Neural cell (in vitro differentiated cells): ENCODE measurements at regions not wholly inside any gene's neighbourhood (a gene's known extent, or its start where the extent isn't known, plus 50 kb on each side); places are given as distances from the start of the nearest gene placed in this dataset.

Experiments
- H2AFZ ChIP-seq: fragments of 200-600, 300-800 bp; sonication (generic), shearing (Covaris generic); 2 replicates; pipeline ENCODE4 v1.6.0; 2014; ENCODE audit warnings: low read depth, mild to moderate bottlenecking, antibody characterized with exemption, low read length, moderate library complexity
- H3F3A ChIP-seq: fragments of 200-600 bp; shearing (Covaris generic); 2 replicates; pipeline ENCODE4 v1.6.1; 2016; ENCODE audit warnings: mild to moderate bottlenecking, moderate library complexity, mixed read lengths, antibody characterized with exemption, low read length; ENCODE audit not compliant: insufficient read depth, poor library complexity, severe bottlenecking
- H3K27ac ChIP-seq: fragments of 200-600, 300-800 bp; sonication (generic), shearing (Covaris generic); 2 replicates; pipeline ENCODE4 v1.5.1; 2014; ENCODE audit warnings: mild to moderate bottlenecking, low read length, moderate library complexity
- H3K27me3 ChIP-seq: fragments of 300-800, 200-600 bp; sonication (generic), shearing (Covaris generic); 2 replicates; pipeline ENCODE4 v1.6.0; 2014; ENCODE audit warnings: mild to moderate bottlenecking, low read depth, low read length, moderate library complexity; ENCODE audit not compliant: insufficient read depth
- H3K36me3 ChIP-seq: fragments of 300-800, 200-600 bp; sonication (generic), shearing (Covaris generic); 2 replicates; pipeline ENCODE4 v1.5.1; 2014; ENCODE audit warnings: mild to moderate bottlenecking, antibody characterized with exemption, low read length, moderate library complexity; ENCODE audit not compliant: insufficient read depth
- H3K4me2 ChIP-seq: fragments of 300-800, 200-600 bp; sonication (generic), shearing (Covaris generic); 2 replicates; pipeline ENCODE4 v1.6.0; 2014; ENCODE audit warnings: mild to moderate bottlenecking, low read length
- H3K4me3 ChIP-seq: fragments of 300-800, 200-600 bp; sonication (generic), shearing (Covaris generic); 2 replicates; pipeline ENCODE4 v1.5.1; 2014; ENCODE audit warnings: mild to moderate bottlenecking, low read length, moderate library complexity
- H3K79me2 ChIP-seq: fragments of 200-600 bp; shearing (Covaris generic); replicated peaks from 2 replicates; pipeline ENCODE4 v1.6.0; 2014; ENCODE audit warnings: mild to moderate bottlenecking, low read length, moderate library complexity; ENCODE audit not compliant: insufficient read depth
- H3K9ac ChIP-seq: fragments of 300-800, 200-600 bp; sonication (generic), shearing (Covaris generic); 2 replicates; pipeline ENCODE4 v1.6.1; 2016; ENCODE audit warnings: mild to moderate bottlenecking, low read length, mixed read lengths
- H3K9me2 ChIP-seq: fragments of 200-600 bp; shearing (Covaris generic); 2 replicates; pipeline ENCODE4 v1.6.1; 2016; ENCODE audit warnings: mild to moderate bottlenecking, low read length, mixed read lengths; ENCODE audit not compliant: insufficient read depth
- H3K9me3 ChIP-seq: fragments of 200-600, 300-800 bp; sonication (generic), shearing (Covaris generic); 2 replicates; pipeline ENCODE4 v1.6.1; 2016; ENCODE audit warnings: mild to moderate bottlenecking, mixed run types, low read length, moderate library complexity, mixed read lengths
- H4K20me1 ChIP-seq: fragments of 200-600 bp; shearing (Covaris generic); 2 replicates; pipeline ENCODE4 v1.6.1; 2016; ENCODE audit warnings: mild to moderate bottlenecking, mixed run types; ENCODE audit not compliant: insufficient read depth
- CTCF ChIP-seq: fragments of 450-650 bp; IDR thresholded peaks from 2 replicates; pipeline ENCODE4 v1.5.1; 2014; ENCODE audit warnings: antibody characterized with exemption, mild to moderate bottlenecking, moderate library complexity; ENCODE audit not compliant: poor library complexity, severe bottlenecking
- EP300 ChIP-seq: fragments of 450-650 bp; conservative IDR thresholded peaks from 2 replicates; pipeline ENCODE4 v1.6.1; 2014; ENCODE audit warnings: antibody characterized with exemption, mild to moderate bottlenecking, moderate library complexity; ENCODE audit not compliant: poor library complexity, severe bottlenecking
- EZH2 ChIP-seq: fragments of 200-600, 300-800 bp; shearing (Covaris generic), sonication (generic); IDR thresholded peaks from 2 replicates; pipeline ENCODE4 v1.6.1; 2014; ENCODE audit warnings: antibody characterized with exemption, low read length, borderline replicate concordance, mild to moderate bottlenecking; ENCODE audit not compliant: insufficient read depth, poor library complexity, severe bottlenecking
- MXI1 ChIP-seq: fragments of 450-650 bp; conservative IDR thresholded peaks from 2 replicates; pipeline ENCODE4 v1.6.1; 2014; ENCODE audit warnings: antibody characterized with exemption, mild to moderate bottlenecking; ENCODE audit not compliant: poor library complexity, severe bottlenecking
- POLR2AphosphoS5 ChIP-seq: IDR thresholded peaks from 2 replicates; pipeline ENCODE4 v1.6.1; 2012
- RAD21 ChIP-seq: fragments of 450-650 bp; conservative IDR thresholded peaks from 2 replicates; pipeline ENCODE4 v1.6.1; 2014; ENCODE audit warnings: antibody characterized with exemption, mild to moderate bottlenecking, moderate library complexity
- REST ChIP-seq: IDR thresholded peaks from 2 replicates; pipeline ENCODE4 v1.6.1; 2012; ENCODE audit warnings: borderline replicate concordance
- SMC3 ChIP-seq: fragments of 450-650 bp; conservative IDR thresholded peaks from 2 replicates; pipeline ENCODE4 v1.6.1; 2014; ENCODE audit warnings: antibody characterized with exemption, mild to moderate bottlenecking, moderate library complexity; ENCODE audit not compliant: poor library complexity
- TAF1 ChIP-seq: IDR thresholded peaks from 2 replicates; pipeline ENCODE4 v1.6.1; 2012; ENCODE audit warnings: low read depth

- H3K36me3 ChIP-seq: no peaks in the 10 kb centered on the region
- TF ChIP-seq POLR2AphosphoS5 (no peak), TAF1 (no peak), REST (no peak), EP300 (no peak), EZH2 (no peak), MXI1 (no peak), CTCF (no peak), SMC3 (no peak), RAD21 (no peak)
- H3K4me2 ChIP-seq: no peak overlapping the region
- no peaks in the 10 kb centered on the region for H3K79me2 ChIP-seq
- no peaks in the 10 kb centered on the region for H3K9me3 ChIP-seq
- H3K9ac ChIP-seq: no peak overlapping the region
- no peaks in the 10 kb centered on the region for H3K9me2 ChIP-seq
- H2AFZ ChIP-seq: no peak overlapping the region
- no peaks in the 10 kb centered on the region for H4K20me1 ChIP-seq
- H3F3A ChIP-seq: no peaks in the 10 kb centered on the region
- no peak overlapping the region for H3K4me3 ChIP-seq
- H3K27me3 ChIP-seq: no peaks in the 10 kb centered on the region
- H3K27ac ChIP-seq: no peak overlapping the region
These were observed 588.8 kb downstream of the BNC2 start for GRCh38 chr9:16281707-16282106.

- no peaks in the 10 kb centered on the region for H3F3A ChIP-seq
- H3K27ac ChIP-seq: no peak overlapping the region
- H3K79me2 ChIP-seq: no peaks in the 10 kb centered on the region
- H3K36me3 ChIP-seq: no peaks in the 10 kb centered on the region
- H4K20me1 ChIP-seq: no peaks in the 10 kb centered on the region
- no peak overlapping the region for H3K4me3 ChIP-seq
- no peaks in the 10 kb centered on the region for H3K9me3 ChIP-seq
- TF ChIP-seq RAD21 (no peak), CTCF (no peak), TAF1 (no peak), MXI1 (no peak), REST (no peak), EZH2 (no peak), POLR2AphosphoS5 (no peak), SMC3 (no peak), EP300 (no peak)
- no peak overlapping the region for H3K4me2 ChIP-seq
- no peak overlapping the region for H2AFZ ChIP-seq
- H3K9ac ChIP-seq: no peak overlapping the region
- no peaks in the 10 kb centered on the region for H3K9me2 ChIP-seq
- no peaks in the 10 kb centered on the region for H3K27me3 ChIP-seq
These were observed 588.3 kb downstream of the BNC2 start for GRCh38 chr9:16282216-16282615.
